ENCODE measurements at regions not wholly inside any gene's neighbourhood (a gene's known extent, or its start where the extent isn't known, plus 50 kb on each side); places are given as distances from the start of the nearest gene placed in this dataset.

GRCh38 chr7:27361522-27361921 lies 118.9 kb downstream of the EVX1 start:
- H3K4me1 ChIP-seq (ENCODE audit: insufficient read depth, low read length), result no peaks in the 10 kb centered on the region
- Mint-ChIP-seq H3K4me1 (ENCODE audit: low read depth) (no peaks in the 10 kb centered on the region), H3K36me3 (ENCODE audit: low read depth) (no peaks in the 10 kb centered on the region), H3K9me3 (no peaks in the 10 kb centered on the region), H3K27me3 (peaks cover 19% of the 10 kb centered on the region), H3K4me3 (no peak overlapping the region), H3K27ac (no peak overlapping the region)
- H3K9me3 ChIP-seq (ENCODE audit: control insufficient read depth in 1 of 2, insufficient read depth in 1 of 2, low read length in 2 of 2), result no peaks in the 10 kb centered on the region
- ATAC-seq (ENCODE audit: poor library complexity), result no peak
- TF ChIP-seq CTCF (IDR thresholded peaks at IDR 0.05), result no peak
- no peak overlapping the region for H3K27ac ChIP-seq (ENCODE audit: low read depth in 1 of 2, low read length in 2 of 2)
- no peaks in the 10 kb centered on the region for H3K27me3 ChIP-seq (ENCODE audit: control insufficient read depth in 1 of 2, insufficient read depth in 2 of 2, low read length in 2 of 2)
- POLR2A ChIA-PET, result no interaction called here
- no peaks in the 10 kb centered on the region for H3K36me3 ChIP-seq (ENCODE audit: insufficient read depth, low read length)
- DNase-seq, result no peak
- H3K4me3 ChIP-seq (ENCODE audit: low read length), result no peak overlapping the region
- CTCF ChIA-PET, result interaction anchor here (0.6 kb wide), 1 partner anchor 189 kb away, joined by 5 read pairs; no protein-coding TSS in a partner anchor
- intact Hi-C loops (cut with DNase I, micrococcal nuclease), result no loop called here

DNA sequence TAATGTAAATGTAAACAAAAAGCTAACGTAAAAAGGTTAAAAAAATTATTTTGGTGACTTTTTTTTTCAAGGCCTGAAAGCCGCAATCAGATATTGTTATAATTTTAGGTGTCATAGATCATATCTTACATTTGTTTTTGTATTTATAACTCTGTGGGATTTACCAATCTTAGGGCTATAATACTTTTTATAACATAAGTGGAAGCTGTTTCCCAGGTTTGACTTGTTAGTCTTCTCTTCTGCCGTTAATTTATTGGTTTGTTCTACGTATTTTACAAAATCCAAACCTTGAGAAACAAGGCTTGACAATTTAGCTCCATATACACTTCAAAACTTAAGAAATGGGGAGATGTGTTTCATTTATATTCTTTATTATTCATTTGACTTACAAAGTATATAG lies 119.4 kb downstream of the EVX1 start:
- CTCF ChIA-PET, result interaction anchor here (0.6 kb wide), 1 partner anchor 189 kb away, joined by 5 read pairs; no protein-coding TSS in a partner anchor

GRCh38 chr7:27364344-27364758 lies 121.7 kb downstream of the EVX1 start:
- TF ChIP-seq CTCF (IDR thresholded peaks at IDR 0.05), result no peak
- Mint-ChIP-seq H3K27ac (no peak overlapping the region), H3K27me3 (peaks cover 10% of the 10 kb centered on the region), H3K4me3 (no peak overlapping the region), H3K4me1 (ENCODE audit: low read depth) (no peaks in the 10 kb centered on the region), H3K9me3 (no peaks in the 10 kb centered on the region), H3K36me3 (ENCODE audit: low read depth) (no peaks in the 10 kb centered on the region)
- POLR2A ChIA-PET, result no interaction called here
- DNase-seq (peak in 2 of 14 experiments; percentile 5 to 9), ATAC-seq (ENCODE audit: poor library complexity) (no peak)
- H3K4me1 ChIP-seq (ENCODE audit: insufficient read depth, low read length), result no peaks in the 10 kb centered on the region
- H3K36me3 ChIP-seq (ENCODE audit: insufficient read depth, low read length), result no peaks in the 10 kb centered on the region
- H3K27ac ChIP-seq (ENCODE audit: low read depth in 1 of 2, low read length in 2 of 2), result no peak overlapping the region
- no peaks in the 10 kb centered on the region for H3K27me3 ChIP-seq (ENCODE audit: control insufficient read depth in 1 of 2, insufficient read depth in 2 of 2, low read length in 2 of 2)
- intact Hi-C loops (cut with DNase I, micrococcal nuclease), result no loop called here
- CTCF ChIA-PET, result no interaction called here
- H3K4me3 ChIP-seq (ENCODE audit: low read length), result no peak overlapping the region
- no peaks in the 10 kb centered on the region for H3K9me3 ChIP-seq (ENCODE audit: control insufficient read depth in 1 of 2, insufficient read depth in 1 of 2, low read length in 2 of 2)

More for the DNA sequence above, 119.4 kb downstream of the EVX1 start:
- H3K27ac ChIP-seq (ENCODE audit: low read depth in 1 of 2, low read length in 2 of 2), result no peak overlapping the region
- POLR2A ChIA-PET, result no interaction called here
- no peaks in the 10 kb centered on the region for H3K36me3 ChIP-seq (ENCODE audit: insufficient read depth, low read length)
- H3K4me3 Mint-ChIP-seq, result no peak overlapping the region
- H3K4me3 ChIP-seq (ENCODE audit: low read length), result no peak overlapping the region
- intact Hi-C loops (cut with DNase I, micrococcal nuclease), result no loop called here
- H3K4me1 Mint-ChIP-seq (ENCODE audit: low read depth), result no peaks in the 10 kb centered on the region
- DNase-seq (no peak), ATAC-seq (ENCODE audit: poor library complexity) (no peak)
- no peaks in the 10 kb centered on the region for H3K4me1 ChIP-seq (ENCODE audit: insufficient read depth, low read length)
- no peak for TF ChIP-seq CTCF (IDR thresholded peaks at IDR 0.05)
- H3K27me3 Mint-ChIP-seq, result peaks cover 19% of the 10 kb centered on the region
- no peaks in the 10 kb centered on the region for H3K9me3 ChIP-seq (ENCODE audit: control insufficient read depth in 1 of 2, insufficient read depth in 1 of 2, low read length in 2 of 2)
- no peak overlapping the region for H3K27ac Mint-ChIP-seq
- no peaks in the 10 kb centered on the region for H3K9me3 Mint-ChIP-seq
- no peaks in the 10 kb centered on the region for H3K36me3 Mint-ChIP-seq (ENCODE audit: low read depth)
- H3K27me3 ChIP-seq (ENCODE audit: control insufficient read depth in 1 of 2, insufficient read depth in 2 of 2, low read length in 2 of 2), result no peaks in the 10 kb centered on the region
